CD14-positive monocyte (primary cell): ENCODE measurements at regions not wholly inside any gene's neighbourhood (a gene's known extent, or its start where the extent isn't known, plus 50 kb on each side); places are given as distances from the start of the nearest gene placed in this dataset.

Experiments
- DNase-seq, 3 donors: peaks; one replicate each; pipeline ENCODE4 v3.0.0-alpha.2; 2011 to 2022
- H2AFZ ChIP-seq: 2 replicates; pipeline ENCODE4 v1.6.0; 2012; ENCODE audit warnings: mild to moderate bottlenecking, low read depth, low read length, inconsistent platforms; ENCODE audit not compliant: insufficient read depth, poor library complexity, severe bottlenecking
- H3K27ac ChIP-seq, 2 donors: 1 replicate in 1 of 2; 2 replicates in 1 of 2; pipeline ENCODE4 v1.5.1; 2012 to 2013; ENCODE audit warnings: low read length in 2 of 2, control low read depth in 1 of 2, inconsistent platforms in 1 of 2, low read depth in 1 of 2, mild to moderate bottlenecking in 1 of 2
- H3K27me3 ChIP-seq, 2 donors: one replicate each; pipeline versions ENCODE4 v1.6.0 to v1.6.1; 2011 to 2013; ENCODE audit warnings: low read length in 2 of 2; ENCODE audit not compliant: control insufficient read depth in 2 of 2, insufficient read depth in 2 of 2
- H3K36me3 ChIP-seq, 2 donors: replicated peaks in 1 of 2; 1 replicate in 1 of 2; 2 replicates in 1 of 2; pipeline versions ENCODE4 v1.5.1 to v1.6.1; 2012 to 2013; ENCODE audit warnings: low read length in 2 of 2, control low read depth in 1 of 2, inconsistent platforms in 1 of 2, mild to moderate bottlenecking in 1 of 2; ENCODE audit not compliant: insufficient read depth in 2 of 2, control insufficient read depth in 1 of 2
- H3K4me1 ChIP-seq, 2 donors: 1 replicate in 1 of 2; 2 replicates in 1 of 2; pipeline versions ENCODE4 v1.5.1 to v1.6.1; 2012 to 2013; ENCODE audit warnings: low read length in 2 of 2, control low read depth in 1 of 2, inconsistent platforms in 1 of 2, mild to moderate bottlenecking in 1 of 2, moderate library complexity in 1 of 2; ENCODE audit not compliant: insufficient read depth in 2 of 2, control insufficient read depth in 1 of 2
- H3K4me2 ChIP-seq: replicated peaks from 2 replicates; pipeline ENCODE3; 2012; ENCODE audit warnings: low read length, moderate library complexity, mild to moderate bottlenecking; ENCODE audit not compliant: poor library complexity, severe bottlenecking; ENCODE audit errors: extremely low read depth
- H3K4me3 ChIP-seq, 3 experiments: fragments of 200-600 bp in 1 of 3; sonication (generic) in 1 of 3; replicated peaks in 1 of 3; 1 replicate in 2 of 3; 2 replicates in 1 of 3; pipeline ENCODE4 v1.5.1; 2011 to 2013; ENCODE audit warnings: low read length in 3 of 3, mild to moderate bottlenecking in 3 of 3, control low read depth in 2 of 3, low read depth in 2 of 3, inconsistent platforms in 1 of 3, moderate library complexity in 1 of 3
- H3K79me2 ChIP-seq: 2 replicates; pipeline ENCODE4 v1.6.0; 2012; ENCODE audit warnings: mild to moderate bottlenecking, control low read depth, inconsistent platforms, low read length, moderate library complexity; ENCODE audit not compliant: insufficient read depth
- H3K9ac ChIP-seq: 2 replicates; pipeline ENCODE4 v1.6.0; 2017; ENCODE audit warnings: low read length, mild to moderate bottlenecking; ENCODE audit not compliant: insufficient read depth, poor library complexity, severe bottlenecking
- H3K9me3 ChIP-seq, 2 donors: replicated peaks in 1 of 2; 1 replicate in 1 of 2; 2 replicates in 1 of 2; pipeline versions ENCODE4 v1.5.1 to v1.6.1; 2012 to 2013; ENCODE audit warnings: low read length in 2 of 2, control low read depth in 1 of 2; ENCODE audit not compliant: control insufficient read depth in 1 of 2, insufficient read depth in 1 of 2
- H4K20me1 ChIP-seq: 2 replicates; pipeline ENCODE4 v1.6.0; 2012; ENCODE audit warnings: mild to moderate bottlenecking, low read length, control low read depth, moderate library complexity; ENCODE audit not compliant: insufficient read depth
- H3K27ac Mint-ChIP-seq, 7 donors: one replicate each; pipeline ENCODE4 v1.8.0; 2020; ENCODE audit warnings: mild to moderate bottlenecking in 7 of 7, mixed read lengths in 7 of 7, moderate library complexity in 6 of 7, inconsistent platforms in 2 of 7
- H3K27me3 Mint-ChIP-seq, 3 donors: one replicate each; pipeline ENCODE4 v1.8.0; 2021 to 2022; ENCODE audit warnings: low read depth in 3 of 3, mild to moderate bottlenecking in 3 of 3, mixed read lengths in 3 of 3, moderate library complexity in 3 of 3, inconsistent platforms in 1 of 3
- H3K36me3 Mint-ChIP-seq, 2 donors: one replicate each; pipeline ENCODE4 v1.8.0; 2020; ENCODE audit warnings: mixed read lengths in 2 of 2, inconsistent platforms in 1 of 2, mild to moderate bottlenecking in 1 of 2
- H3K4me1 Mint-ChIP-seq: one replicate; pipeline ENCODE4 v1.8.0; 2020; ENCODE audit warnings: mild to moderate bottlenecking, mixed read lengths
- H3K4me3 Mint-ChIP-seq, 2 donors: one replicate each; pipeline ENCODE4 v1.8.0; 2020; ENCODE audit warnings: mild to moderate bottlenecking in 2 of 2, mixed read lengths in 2 of 2, moderate library complexity in 1 of 2
- H3K9me3 Mint-ChIP-seq, 7 donors: one replicate each; pipeline ENCODE4 v1.8.0; 2020 to 2022; ENCODE audit warnings: mixed read lengths in 7 of 7, mild to moderate bottlenecking in 6 of 7, moderate library complexity in 6 of 7, inconsistent platforms in 2 of 7
- CTCF ChIP-seq: fragments of 200-600 bp; IDR thresholded peaks from one replicate; pipeline ENCODE4 v1.8.0; 2022; ENCODE audit warnings: antibody characterized with exemption, mild to moderate bottlenecking
- WGBS: methylation state at CpG from one replicate; pipeline ENCODE4 v1.1.5; 2013; ENCODE audit warnings: missing lambda C conversion rate; ENCODE audit not compliant: insufficient coverage; 5-methylcytosine and 5-hydroxymethylcytosine counted together
- intact Hi-C, 2 donors: fragments of 100-400 bp; cut with micrococcal nuclease; formaldehyde crosslinking; loops; one replicate each; pipeline versions ENCODE4 v1.15.0 to v1.15.1; 2023

- Histone ChIP-seq H3K4me3 (no peak overlapping the region), H3K79me2 (no peaks in the 10 kb centered on the region), H3K4me2 (no peak overlapping the region), H3K27me3 (no peaks in the 10 kb centered on the region), H3K36me3 (no peaks in the 10 kb centered on the region), H2AFZ (no peak overlapping the region), H3K9ac (no peak overlapping the region), H3K27ac (no peak overlapping the region), H3K9me3 (no peaks in the 10 kb centered on the region), H3K4me1 (no peaks in the 10 kb centered on the region), H4K20me1 (no peaks in the 10 kb centered on the region)
- Mint-ChIP-seq H3K27me3 (peaks cover 0 to 1% (median 0%) of the 10 kb centered on the region in 3 donors), H3K36me3 (no peaks in the 10 kb centered on the region), H3K9me3 (peaks cover 0 to 4% (median 0%) of the 10 kb centered on the region in 7 donors), H3K27ac (no peak overlapping the region), H3K4me1 (no peaks in the 10 kb centered on the region), H3K4me3 (no peak overlapping the region)
- no peak for TF ChIP-seq CTCF
- 93% methylated on average over 1 of the region's 2 CpGs for WGBS
- DNase-seq = no peak
- intact Hi-C loops = no loop called here
These were observed 630.1 kb downstream of the STIM2 start for GRCh38 chr4:27490766-27491165.

- no peak overlapping the region for H3K4me3 ChIP-seq
- intact Hi-C loops = no loop called here
- H3K79me2 ChIP-seq = no peaks in the 10 kb centered on the region
- H4K20me1 ChIP-seq = no peaks in the 10 kb centered on the region
- H3K27me3 ChIP-seq = no peaks in the 10 kb centered on the region
- TF ChIP-seq CTCF = no peak
- peaks cover 0 to 13% (median 0%) of the 10 kb centered on the region in 7 donors for H3K9me3 Mint-ChIP-seq
- H3K4me2 ChIP-seq = no peak overlapping the region
- no peaks in the 10 kb centered on the region for H3K36me3 Mint-ChIP-seq
- DNase-seq = no peak
- H3K4me3 Mint-ChIP-seq = no peak overlapping the region
- H2AFZ ChIP-seq = no peak overlapping the region
- H3K27ac ChIP-seq = no peak overlapping the region
- no peaks in the 10 kb centered on the region for H3K27me3 Mint-ChIP-seq
- H3K9ac ChIP-seq = no peak overlapping the region
- no peak overlapping the region for H3K27ac Mint-ChIP-seq
- no peaks in the 10 kb centered on the region for H3K4me1 Mint-ChIP-seq
- no peaks in the 10 kb centered on the region for H3K36me3 ChIP-seq
- no peaks in the 10 kb centered on the region for H3K9me3 ChIP-seq
- no peaks in the 10 kb centered on the region for H3K4me1 ChIP-seq
- no CpG with 5 or more reads among the region's 1 CpG for WGBS
These were observed 645.8 kb downstream of the STIM2 start for GRCh38 chr4:27506401-27506800.
